GM21526 (cell line): ENCODE measurements at regions not wholly inside any gene's neighbourhood (a gene's known extent, or its start where the extent isn't known, plus 50 kb on each side); places are given as distances from the start of the nearest gene placed in this dataset.

Source experiments
- ATAC-seq: cut with Tn5 transposase; IDR thresholded peaks from one replicate; pipeline ENCODE4 v1.9.1; 2021; ENCODE audit warnings: moderate library complexity; ENCODE audit not compliant: unreplicated experiment, low FRiP score

DNA sequence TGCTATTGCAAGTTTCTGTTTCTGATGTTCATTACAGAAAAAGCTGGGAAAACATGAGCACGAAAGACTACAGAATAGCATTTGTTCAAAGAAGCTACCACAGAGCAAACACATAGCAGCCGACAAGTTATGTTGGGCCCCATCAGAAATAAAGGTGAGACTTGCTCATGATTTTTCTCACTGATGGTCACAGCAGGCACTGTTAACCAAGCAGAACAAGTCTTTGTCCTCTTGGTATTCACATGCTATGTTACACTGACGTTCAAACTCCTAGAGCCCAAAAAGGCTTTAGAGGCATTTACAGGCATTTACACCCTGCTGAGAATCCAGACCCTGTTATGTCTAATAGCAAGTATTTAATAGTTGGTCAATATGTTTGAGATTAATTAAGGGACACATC lies 235.0 kb upstream of the HNMT start:
- no peak for ATAC-seq

GRCh38 chr2:137737559-137737958 lies 226.7 kb upstream of the HNMT start:
- ATAC-seq: no peak

DNA sequence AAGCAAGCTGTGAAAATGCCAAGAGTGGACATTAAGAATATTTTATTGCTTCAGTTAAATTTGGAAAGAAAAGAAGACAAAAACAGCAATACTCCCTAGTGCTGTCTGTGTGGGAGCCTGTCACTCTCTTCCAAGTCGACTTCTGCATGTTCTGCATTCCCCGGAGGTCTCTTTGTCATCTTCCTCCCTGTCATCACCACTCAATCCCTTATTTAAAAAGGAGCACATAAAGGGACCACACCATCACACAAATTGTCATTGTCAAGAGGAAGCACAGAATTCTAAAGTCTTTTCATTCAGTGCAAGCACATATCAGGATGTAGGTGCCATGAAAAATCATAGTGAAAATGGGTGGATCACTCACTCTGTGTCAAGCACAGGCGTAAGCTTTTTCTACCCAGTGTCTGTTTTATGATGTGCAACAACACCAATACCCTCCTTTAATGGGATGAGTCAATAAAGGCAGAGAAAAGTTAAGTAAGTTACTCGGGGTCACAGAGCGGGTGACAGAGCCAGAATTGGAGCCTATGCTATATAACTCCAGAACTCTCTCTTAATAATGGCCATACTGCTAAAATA lies 222.4 kb upstream of the HNMT start:
- no peak for ATAC-seq

GRCh38 chr2:137747509-137747908 lies 216.8 kb upstream of the HNMT start:
- ATAC-seq: no peak

- no peak for ATAC-seq
These were observed 215.7 kb upstream of the HNMT start for GRCh38 chr2:137748533-137748932.

DNA sequence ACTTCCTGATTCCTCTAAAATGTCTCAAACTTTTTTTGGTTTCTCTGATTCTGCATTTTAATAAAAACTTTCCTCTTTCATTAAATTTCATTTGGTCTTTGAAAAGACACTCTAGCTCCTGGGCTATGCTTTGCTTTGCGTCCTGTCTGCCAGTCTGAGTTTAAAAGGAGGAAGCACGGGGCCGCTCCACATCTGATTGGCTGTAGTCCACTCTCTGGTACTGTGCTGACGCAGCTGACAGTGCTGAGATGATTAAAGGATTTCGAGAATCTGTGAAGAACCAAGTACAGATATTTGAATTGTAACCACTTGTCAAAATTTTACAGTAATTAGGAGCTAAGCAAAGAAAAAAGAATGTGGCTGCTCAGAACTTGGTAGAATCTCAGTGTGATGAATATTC lies 199.6 kb upstream of the HNMT start:
- ATAC-seq: no peak

- no peak for ATAC-seq
These were observed 194.9 kb upstream of the HNMT start for GRCh38 chr2:137769406-137769805.

DNA sequence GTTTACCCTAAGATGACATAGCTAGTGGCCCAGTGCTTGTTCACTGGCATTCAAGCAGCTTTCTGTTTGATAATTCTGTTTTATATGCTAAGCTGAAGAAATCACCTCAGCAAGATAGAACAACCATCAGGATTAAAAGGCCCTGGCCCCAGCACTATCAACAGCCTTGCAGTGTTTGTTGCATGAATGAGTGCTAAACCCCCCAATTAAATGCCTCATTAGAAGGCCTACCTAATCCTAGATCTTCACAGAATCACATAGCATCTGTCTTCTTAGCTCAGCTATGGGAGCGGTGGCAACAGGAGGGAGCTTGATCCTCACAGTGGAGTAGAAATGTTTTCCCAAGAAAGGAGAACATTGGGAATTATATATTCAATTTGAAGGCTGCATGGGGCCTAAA lies 194.1 kb upstream of the HNMT start:
- ATAC-seq: no peak

- ATAC-seq: no peak
These were observed 193.2 kb upstream of the HNMT start for GRCh38 chr2:137771064-137771463.

DNA sequence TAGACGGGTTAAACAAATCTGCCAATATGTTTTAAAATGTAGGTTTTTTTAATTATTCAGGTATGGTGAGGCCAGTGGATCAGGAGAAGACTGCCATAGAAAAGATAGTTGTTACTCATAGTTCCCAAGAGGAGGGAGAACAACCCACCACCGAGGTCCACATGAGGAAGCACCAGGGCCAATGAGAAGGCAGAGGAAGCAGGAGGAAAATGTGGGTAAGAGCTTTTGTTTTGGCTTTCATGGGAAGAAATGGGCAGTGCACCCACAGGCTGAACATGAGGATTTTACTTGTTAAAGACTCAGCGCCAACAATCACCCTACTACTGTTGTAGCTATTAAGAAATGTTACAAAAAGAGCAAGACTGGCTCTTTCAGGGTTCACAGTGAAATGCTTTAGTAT lies 191.8 kb upstream of the HNMT start:
- ATAC-seq: no peak

- no peak for ATAC-seq
These were observed 188.7 kb upstream of the HNMT start for GRCh38 chr2:137775529-137775928.

- no peak for ATAC-seq
These were observed 187.6 kb upstream of the HNMT start for GRCh38 chr2:137776697-137777096.

DNA sequence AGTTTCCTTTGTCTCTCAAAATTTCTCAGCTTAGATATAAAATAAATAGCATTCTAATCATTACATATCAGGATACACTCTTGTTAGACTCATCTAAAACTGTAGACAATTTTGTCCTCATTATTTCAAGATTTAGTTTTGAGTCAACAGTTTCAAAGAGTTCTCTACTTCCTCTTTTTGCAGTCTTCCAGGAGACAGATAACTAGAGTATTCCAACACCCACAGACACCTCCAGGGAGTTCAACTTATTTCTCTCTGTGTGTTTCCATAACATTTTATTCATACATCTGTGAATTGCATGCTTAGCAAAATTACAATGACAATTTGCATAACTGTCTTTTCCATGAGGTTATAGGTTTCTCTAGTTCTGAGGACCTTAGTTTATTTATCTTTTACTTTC lies 166.6 kb upstream of the HNMT start:
- peak; percentile 81 for ATAC-seq

DNA sequence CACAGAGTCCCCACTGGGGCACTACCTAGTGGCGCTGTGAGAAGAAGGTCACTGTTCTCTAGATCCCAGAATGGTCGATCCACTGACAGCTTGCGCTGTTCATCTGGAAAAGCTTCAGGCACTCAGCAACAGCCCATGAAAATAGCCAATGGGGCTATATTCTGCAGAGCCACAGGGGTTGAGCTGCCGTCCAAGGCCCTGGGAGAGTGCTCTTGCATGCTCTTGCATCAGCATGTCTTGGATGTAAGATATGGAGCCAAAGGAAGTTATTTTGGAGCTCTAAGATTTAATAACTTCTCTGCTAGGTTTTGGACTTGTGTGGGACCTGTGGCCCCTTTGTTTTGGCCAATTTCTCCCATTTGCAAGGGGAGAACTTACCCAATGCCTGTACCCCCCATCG lies 164.7 kb upstream of the HNMT start:
- no peak for ATAC-seq

DNA sequence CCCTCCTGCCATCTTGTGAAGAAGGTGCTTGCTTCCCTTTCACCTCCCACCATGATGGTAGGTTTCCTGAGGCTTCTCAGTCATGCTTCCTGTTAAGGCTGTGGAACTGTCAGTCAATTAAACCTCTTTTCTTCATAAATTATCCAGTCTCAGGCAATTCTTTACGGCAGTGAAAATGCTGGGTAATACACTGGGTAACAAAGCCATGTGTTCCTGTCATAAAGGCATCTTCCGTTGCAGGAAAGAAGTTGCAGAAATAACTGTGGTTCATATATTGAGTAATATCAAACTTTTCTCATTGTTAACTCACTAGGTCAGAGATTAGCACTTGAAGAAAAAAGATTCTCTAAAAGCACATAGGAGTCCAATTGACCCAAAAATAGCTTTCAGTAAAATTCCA lies 163.9 kb upstream of the HNMT start:
- ATAC-seq: no peak

GRCh38 chr2:137801228-137801627 lies 163.0 kb upstream of the HNMT start:
- no peak for ATAC-seq

- ATAC-seq: no peak
These were observed 162.2 kb upstream of the HNMT start for GRCh38 chr2:137802038-137802437.

- no peak for ATAC-seq
These were observed 158.0 kb upstream of the HNMT start for GRCh38 chr2:137806068-137806805.

DNA sequence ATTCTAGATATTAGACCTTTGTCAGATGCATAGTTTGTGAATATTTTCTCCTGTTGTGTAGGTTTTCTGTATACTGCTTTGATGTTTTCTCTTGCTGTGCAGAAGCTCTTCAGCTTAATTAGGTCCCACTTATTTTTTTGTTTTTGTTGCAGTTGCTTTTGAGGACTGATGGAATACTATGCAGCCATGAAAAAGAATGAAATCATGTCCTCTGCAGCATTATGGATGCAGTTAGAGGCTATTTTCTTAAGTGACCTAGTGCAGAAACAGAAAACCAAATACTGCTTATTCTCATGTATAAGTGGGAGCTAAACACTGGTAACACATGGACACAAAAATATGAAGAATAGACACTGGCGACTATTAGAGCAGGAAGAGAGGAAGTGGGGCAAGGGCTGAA lies 155.0 kb upstream of the HNMT start:
- no peak for ATAC-seq

- ATAC-seq: no peak
These were observed 154.4 kb upstream of the HNMT start for GRCh38 chr2:137809837-137810236.

DNA sequence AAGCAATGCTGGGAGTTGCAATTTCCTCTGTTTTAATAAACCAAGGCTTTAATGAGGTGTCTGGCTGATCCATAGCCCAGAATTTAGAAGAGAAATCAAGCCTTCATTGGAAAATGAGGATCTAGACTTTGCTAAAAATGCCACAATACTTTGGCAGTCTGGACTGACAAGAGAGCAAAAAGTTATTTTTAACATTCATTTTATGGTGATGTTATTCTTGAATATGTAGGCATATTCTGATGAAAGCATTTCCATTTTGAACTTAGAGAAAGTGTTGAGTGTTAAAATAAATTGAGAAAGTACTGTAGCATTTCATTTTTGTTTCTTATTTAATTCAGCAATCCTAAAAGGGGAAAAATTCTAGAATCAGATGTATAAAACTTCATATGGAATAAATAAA lies 151.8 kb upstream of the HNMT start:
- no peak for ATAC-seq

- ATAC-seq: no peak
These were observed 151.1 kb upstream of the HNMT start for GRCh38 chr2:137813176-137813575.

DNA sequence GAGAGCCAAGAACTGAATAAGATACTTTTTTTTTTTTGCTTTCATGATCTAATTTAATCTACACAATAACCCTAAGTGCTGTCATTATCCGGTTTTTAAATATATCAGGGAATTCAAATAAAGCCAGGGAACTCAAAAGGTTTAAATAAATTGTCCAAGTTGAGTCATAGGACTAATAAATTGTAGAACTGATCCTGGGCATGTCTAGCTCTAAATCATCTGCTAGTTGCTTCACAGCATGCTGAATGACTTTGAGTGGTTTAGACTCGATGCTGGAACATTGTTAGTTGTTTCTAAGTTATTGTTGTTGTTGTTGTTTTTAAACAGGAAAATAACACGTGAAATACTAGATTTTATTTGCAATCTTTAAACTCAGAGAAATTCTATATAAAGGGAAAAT lies 147.2 kb upstream of the HNMT start:
- ATAC-seq: no peak
